HG02973 (cell line): ENCODE measurements at regions not wholly inside any gene's neighbourhood (a gene's known extent, or its start where the extent isn't known, plus 50 kb on each side); places are given as distances from the start of the nearest gene placed in this dataset.
"Not testable (repeated sequence)": the region's sequence is repeated elsewhere in the genome, so short reads cannot be mapped to it uniquely, and the experiment has no call there.

ENCODE experiments used
- ATAC-seq: cut with Tn5 transposase; IDR thresholded peaks from one replicate; pipeline ENCODE4 v1.9.1; 2021; ENCODE audit warnings: moderate library complexity; ENCODE audit not compliant: unreplicated experiment

DNA sequence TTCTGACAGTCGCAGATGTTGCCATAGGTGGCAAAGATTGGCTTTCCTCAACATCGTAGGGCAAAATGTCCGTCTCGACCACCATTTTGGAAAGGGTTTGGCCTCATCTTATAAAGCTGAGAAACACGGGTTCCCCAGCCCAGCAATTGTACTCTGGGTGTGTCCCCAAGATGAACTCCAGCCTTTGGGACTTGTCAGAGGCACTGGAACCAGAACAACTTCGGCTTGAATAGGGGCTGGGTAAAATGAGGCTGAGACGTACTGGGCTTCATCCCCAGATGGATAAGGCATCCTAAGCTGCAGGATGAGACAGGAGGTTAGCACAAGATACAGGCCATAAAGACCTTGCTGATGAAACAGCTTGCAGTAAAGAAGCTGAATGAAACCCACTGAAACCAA lies 151.9 kb downstream of the CRLF2 start:
- ATAC-seq: no peak

DNA sequence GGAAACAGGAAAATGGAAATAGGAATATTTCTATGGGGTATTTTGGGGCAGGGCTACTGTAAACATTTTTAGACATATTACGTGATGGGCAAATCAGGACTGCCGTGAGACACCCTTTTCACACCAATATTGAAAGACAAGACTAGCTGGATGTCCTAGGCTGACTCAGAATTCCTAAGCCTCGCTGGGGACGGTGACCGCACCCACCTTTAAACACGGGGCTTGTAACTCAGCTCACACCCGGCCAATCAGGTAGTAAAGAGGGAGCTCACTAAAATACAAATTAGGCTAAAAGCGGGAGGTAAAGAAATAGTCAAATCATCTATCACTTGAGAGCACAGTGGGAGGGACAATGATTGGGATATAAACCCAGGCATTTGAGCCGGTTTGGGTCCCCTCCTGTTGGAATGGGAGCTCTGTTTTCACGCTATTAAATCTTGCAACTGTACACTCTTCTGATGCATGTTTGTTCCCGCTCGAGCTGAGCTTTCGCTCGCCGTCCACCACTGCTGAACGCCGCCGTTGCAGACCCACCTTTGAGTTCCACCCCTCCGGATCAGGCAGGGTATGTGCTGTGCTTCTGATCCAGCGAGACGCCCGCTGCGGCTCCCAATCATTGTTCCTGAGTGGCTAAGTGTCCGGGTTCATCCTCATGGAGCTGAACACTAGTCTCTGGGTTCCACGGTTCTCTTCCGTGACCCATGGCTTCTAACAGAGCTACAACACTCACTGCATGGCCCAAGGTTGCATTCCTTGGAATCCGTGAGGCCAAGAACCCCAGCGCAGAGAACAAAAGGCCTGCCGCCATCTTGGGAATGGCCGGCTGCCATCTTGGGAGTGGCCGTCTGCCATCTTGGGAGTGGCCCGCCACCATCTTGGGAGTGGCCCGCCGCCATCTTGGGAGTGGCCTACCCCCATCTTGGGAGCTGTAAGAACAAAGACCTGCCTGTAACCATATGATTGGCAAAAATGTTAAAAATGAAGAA lies 152.6 kb downstream of the CRLF2 start:
- ATAC-seq: no peak

DNA sequence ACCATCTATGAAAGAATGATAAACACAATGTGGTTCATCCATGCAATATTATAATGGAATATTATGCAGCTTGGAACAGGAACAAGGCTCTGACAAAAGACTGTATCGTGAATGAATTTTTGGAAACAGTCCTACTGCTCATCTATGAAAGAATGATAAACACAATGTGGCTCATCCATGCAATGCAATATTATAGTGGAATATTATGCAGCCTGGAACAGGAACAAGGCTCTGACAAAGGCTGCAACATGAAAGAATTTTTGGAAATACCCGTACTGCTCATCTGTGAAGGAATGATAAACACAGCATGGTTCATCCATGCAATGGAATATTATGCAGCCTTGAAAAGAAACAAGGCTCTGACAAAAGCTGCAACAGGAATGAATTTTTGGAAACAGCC lies 158.8 kb downstream of the CRLF2 start:
- ATAC-seq: not testable (repeated sequence)

DNA sequence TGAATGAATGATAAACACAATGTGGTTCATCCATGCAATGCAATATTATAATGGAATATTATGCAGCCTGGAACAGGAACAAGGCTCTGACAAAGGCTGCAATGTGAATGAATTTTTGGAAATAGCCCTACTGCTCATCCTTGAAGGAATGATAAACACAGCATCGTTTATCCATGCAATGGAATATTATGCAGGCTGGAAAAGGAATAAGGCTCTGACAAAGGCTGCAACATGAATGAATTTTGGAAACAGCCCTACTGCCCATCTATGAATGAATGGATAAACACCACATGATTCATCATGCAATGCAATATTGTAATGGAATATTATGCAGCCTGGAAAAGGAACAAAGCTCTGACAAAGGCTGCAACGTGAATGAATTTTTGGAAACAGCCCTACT lies 159.4 kb downstream of the CRLF2 start:
- ATAC-seq: no peak

DNA sequence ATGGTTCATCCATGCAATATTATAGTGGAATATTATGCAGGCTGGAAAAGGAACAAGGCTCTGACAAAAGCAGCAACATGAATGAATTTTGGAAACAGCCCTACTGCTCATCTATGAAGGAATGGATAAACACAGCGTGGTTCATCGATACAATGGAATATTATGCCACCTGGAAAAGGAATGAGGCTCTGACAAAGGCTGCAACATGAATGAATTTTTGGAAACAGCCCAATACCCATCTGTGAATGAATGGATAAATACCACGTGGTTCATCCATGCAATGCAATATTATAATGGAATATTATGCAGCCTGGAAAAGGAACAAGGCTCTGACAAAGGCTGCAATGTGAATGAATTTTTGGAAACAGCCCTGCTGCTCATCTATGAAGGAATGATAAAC lies 160.4 kb downstream of the CRLF2 start:
- ATAC-seq: no peak

DNA sequence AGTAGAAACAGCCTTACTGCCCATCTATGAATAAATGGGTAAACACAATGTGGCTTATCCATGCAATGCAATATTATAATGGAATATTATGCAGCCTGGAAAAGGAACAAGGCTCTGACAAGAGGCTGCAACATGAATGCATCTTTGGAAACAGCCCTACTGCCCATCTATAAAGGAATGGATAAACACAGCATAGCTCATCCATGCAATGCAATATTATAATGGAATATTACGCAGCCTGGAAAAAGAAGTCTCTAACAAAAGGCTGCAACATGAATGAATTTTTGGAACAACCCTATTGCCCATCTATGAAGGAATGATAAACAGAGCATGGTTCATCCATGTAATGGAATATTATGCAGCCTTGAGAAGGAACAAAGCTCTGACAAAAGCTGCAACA lies 161.0 kb downstream of the CRLF2 start:
- no peak for ATAC-seq

DNA sequence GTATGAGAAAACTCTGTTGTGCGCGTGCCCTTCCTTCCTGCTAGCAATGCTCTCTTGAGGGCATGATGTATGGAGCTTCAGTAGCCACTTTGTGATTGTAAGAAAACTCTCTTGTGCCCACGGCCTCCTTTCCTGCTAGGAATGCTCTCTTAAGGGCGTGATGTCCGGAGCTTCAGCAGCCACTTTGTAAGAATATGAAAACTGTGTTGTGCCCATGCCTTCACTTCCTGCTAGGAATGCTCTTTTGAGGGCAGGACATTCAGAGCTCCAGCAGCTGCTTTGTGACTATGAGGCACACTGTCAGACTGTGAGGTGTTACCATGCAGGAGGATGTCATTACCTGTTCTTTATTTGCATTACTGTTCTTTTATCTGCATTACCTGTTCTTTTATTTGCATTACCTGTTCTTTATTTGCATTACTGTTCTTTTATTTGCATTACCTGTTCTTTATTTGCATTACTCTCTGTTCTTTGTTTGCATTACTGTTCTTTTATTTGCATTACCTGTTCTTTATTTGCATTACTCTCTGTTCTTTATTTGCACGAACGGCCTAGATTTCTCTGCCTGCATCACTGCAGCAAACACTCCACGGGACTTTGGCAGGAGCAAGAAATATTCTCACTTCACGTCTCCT lies 166.7 kb downstream of the CRLF2 start:
- ATAC-seq: no peak

DNA sequence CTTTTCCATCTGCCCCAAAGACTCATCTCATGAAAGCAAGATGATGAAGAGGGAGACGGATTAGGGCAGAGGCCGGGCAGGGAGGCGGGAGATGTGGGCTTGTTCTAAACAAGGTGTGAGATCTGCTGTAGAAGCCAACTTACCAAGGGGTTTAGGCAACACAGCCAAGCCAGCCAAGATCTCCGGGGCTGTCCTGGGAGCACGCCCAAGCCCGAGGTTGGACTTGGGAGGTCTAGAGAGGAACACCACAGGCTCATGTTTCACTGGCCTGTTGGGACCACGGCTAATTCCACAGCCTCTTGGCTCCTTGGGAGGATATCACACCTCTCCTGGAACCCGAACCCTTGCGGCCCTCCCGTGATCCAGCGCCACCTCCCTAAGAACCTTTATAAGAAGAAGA lies 171.4 kb downstream of the CRLF2 start:
- no peak for ATAC-seq

DNA sequence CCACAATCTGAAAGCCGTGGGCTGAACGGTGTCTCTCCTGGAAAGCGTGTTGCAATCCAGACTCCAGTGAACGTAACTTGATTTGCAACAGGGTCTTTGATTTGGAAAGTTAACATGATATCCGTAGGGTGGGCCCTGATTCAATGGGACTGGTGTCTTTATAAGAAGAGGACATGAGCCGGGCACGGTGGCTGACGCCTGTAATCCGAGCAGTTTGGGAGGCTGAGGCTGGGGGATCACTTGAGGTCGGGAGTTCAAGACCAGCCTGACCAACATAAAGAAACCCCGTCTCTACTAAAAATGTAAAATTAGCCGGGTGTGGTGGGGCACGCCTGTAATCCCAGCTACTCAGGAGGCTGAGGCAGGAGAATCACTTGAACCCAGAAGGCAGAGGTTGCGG lies 176.5 kb downstream of the CRLF2 start:
- ATAC-seq: not testable (repeated sequence)

DNA sequence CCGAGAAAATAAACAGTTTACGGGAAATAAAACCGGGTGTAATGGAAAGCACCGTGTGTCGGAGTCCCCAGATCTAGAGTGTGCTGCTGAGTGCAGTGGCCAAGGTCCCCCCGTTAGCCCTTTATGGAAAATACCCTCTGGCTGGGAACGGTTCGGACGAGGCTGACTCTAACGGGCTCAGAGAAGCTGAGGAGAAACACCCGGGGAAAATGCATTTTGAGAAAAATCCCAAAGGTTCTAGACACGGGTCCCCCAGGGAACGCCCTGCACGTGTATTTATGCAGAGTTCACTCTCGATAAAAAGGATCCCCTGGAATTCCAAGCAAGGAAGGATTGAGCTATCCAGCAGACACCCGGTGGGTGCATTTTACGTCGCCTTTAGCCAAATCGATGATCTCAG lies 177.2 kb downstream of the CRLF2 start:
- no peak for ATAC-seq

DNA sequence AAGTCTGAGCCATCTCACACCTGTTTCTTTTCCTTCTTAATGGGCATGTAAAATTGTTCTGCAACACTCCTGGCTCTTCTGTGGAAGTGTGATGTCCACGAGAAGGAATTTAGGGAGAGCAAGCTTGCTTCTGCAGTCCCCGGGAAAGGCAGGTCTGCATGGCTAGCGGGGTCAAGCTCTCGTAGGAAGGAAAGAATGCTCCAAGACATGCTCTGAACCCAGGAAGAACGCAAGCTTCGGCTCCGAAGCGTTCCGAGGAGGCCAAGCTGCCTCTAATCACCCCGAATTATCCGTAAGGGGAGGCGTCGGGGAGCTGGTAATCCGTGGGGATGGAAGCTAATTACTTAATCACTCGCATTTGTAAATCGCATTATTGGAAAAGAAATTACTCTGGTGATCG lies 177.7 kb downstream of the CRLF2 start:
- ATAC-seq: no peak

DNA sequence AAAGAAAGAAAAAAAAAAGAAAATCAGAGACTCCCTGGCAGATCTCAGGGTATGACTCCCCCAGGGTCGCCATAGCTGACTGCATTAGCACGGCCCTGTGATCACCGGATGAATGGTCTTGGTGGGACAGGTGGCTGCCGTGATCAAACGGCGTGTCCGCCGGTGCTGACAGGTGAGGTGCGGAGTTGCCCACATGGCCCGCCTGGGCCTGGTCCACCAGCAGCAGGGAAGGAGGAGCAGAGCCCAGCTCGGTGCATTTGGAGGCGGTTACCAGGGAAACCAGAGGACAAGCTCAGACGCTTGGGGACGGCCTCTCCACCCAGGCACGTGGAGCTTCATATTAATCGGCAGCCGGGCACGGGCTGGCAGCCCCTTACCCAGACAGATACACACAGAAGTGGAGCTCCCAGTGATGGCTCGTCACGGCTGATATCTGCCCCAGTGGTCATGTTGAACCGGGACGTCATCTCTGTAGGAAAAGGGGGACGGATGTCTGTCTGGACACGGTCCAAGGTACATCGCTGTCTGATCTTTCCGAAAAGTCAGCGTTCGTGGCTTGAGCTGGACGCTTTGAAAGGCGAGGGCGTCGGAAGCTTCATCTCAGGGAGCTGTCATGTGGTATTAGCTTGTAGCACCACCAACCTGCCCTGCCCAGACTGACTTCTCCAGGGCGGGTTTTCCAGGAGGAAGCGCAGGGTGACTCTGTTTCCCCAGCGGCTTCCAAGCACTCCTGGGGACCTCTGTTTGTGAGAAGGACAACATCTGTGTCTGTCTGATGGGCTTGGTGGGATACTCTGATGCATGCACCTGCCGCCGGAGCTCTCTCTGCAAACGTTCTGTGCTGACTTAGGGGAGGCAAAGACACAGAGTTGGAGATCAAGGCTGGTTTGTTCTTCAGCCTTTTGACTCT lies 180.7 kb downstream of the CRLF2 start:
- no peak for ATAC-seq

DNA sequence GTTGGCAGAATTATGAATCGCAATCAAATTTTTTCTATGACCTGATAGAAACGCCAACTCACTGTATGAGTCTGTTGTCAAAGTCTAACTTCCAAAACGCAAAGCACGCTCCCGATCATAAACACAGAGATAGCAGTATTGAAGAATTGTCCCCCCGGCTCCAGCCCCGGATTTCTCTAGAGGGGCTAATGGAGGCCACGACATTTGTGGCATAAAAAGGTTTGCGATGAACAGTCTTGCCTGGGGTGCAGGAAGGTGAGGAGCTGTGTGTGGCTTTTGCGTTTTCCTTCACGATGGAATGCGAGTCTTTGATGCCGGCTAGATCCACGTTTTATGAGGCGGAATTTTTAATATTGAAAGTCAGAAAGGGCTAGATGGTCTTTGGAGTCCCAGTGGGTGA lies 183.0 kb downstream of the CRLF2 start:
- no peak for ATAC-seq

DNA sequence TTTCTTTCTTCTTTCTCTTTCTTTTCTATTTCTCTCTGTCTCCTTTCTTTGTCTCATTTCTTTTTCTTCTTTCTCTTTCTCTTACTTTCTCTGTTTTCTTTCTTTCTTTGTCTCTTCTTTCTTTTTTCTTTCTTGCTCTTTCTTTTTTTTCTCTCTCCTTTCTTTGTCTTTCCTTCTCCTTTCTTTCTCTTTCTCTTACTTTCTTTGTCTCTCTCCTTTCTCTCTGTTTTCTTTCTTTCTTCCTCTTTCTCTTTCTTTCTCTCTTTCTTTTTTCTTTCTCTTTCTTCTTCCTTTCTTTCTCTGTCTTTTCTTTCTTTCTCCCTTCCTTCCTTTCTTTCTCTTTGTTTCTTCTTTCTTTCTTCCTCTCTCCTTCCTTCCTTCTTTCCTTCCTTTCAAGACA lies 184.8 kb downstream of the CRLF2 start:
- ATAC-seq: no peak

DNA sequence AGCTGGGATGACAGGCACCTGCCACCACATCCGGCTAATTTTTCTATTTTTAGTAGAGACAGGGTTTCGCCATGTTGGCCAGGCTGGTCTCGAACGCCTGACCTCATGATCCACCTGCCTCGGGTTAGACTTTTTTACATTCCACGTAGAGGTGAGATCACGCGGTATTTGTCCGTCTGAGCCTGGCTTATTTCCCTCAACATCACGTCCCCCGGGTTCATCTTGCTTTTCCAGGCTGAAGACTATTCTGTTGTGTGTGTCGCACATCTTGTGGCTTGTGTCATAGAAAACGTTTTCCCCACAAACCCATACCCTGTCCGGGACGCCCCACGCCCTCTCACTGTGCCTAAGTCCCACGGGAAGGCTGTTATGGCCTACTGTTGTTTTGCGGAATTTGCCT lies 185.3 kb downstream of the CRLF2 start:
- ATAC-seq: peak; percentile 44

DNA sequence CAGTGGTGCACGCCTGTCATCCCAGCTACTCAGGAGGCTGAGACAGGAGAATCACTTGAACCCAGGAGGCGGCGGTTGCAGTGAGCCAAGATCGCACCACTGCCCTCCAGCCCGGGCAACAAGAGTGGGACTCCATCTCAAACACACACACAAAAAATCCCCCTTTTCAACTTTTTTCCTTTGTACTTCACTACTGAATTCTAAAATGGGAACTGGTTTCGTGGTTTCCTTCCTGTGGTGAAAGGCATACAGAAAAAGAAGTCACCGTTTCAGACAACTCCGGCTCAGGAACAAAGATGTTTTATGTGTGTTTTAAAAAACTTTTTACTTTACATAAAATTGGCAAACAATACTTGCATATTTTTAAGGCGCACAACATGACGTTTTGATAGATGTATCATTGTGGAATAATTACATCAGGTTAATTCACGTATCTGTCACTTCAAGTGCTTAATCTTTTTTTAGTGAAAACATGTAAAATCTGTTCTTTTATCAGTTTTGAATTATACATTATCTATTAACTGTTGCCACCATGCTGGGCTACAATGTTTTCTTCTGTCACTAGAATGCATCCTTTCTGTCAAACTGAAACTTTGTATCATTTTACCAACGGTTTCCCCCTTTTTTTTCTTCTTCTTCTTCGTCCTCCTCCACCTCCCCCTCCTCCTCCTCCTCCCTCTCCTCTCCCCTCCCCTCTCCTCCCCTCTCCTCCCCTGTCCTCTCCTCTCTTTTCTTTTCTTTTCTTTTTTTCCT lies 186.0 kb downstream of the CRLF2 start:
- peak; percentile 62 for ATAC-seq

DNA sequence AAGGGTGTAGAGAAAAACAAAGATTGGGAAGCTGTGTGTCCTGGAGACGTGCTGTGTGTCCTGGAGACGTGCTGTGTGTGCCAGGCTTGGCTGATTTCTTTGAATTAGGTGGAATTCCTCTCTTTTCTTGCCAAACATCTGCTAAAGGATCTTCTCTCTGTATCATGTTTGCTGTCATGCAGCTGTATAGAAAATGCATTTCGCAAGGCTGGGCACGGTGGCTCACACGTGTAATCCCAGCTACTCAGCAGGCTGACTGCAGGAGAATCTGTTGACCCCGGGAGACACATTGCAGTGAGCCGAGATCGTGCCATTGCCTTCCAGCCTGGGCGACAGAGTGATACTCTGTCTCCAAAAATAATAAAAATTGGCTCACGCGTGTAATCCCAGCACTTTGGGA lies 187.0 kb downstream of the CRLF2 start:
- no peak for ATAC-seq

DNA sequence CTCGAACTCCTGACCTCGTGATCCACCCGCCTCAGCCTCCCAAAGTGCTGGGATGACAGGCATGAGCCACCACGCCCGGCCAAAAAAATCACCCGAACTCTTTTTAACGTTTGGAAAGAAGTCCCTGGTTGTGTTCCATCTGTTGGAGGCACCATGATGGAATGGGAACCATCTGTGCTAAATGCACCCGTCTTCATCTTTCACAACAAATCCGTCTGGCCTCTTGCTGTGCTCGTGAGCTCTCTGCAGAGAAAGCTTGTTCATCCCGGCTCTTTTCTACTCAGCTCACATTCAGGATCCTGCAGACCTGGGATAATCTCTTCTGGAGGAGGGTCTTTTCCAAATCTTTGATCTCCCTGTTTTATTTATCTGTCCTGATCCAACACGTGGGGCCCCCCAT lies 188.8 kb downstream of the CRLF2 start:
- ATAC-seq: no peak

DNA sequence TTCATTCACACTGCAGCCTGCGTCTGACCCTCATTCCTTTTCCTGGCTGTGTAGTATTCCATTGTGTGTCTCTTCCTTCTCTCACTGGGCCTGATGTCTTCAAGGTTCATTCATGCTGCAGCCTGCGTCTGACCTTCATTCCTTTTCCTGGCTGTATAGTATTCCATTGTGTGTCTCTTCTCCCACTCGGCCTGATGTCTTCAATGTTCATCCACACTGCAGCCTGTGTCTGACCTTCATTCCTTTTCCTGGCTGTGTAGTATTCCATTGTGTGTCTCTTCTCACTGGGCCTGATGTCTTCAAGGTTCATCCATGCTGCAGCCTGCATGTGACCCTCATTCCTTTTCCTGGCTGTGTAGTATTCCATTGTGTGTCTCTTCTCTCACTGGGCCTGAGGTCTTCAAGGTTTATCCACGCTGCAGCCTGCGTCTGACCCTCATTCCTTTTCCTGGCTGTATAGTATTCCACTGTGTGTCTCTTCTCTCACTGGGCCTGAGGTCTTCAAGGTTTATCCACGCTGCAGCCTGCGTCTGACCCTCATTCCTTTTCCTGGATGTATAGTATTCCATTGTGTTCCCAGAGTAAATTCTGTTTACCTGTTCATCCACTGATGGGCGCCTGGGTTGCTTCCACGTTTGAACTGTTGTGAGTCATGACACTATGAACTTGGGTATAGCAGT lies 191.0 kb downstream of the CRLF2 start:
- not testable (repeated sequence) for ATAC-seq

DNA sequence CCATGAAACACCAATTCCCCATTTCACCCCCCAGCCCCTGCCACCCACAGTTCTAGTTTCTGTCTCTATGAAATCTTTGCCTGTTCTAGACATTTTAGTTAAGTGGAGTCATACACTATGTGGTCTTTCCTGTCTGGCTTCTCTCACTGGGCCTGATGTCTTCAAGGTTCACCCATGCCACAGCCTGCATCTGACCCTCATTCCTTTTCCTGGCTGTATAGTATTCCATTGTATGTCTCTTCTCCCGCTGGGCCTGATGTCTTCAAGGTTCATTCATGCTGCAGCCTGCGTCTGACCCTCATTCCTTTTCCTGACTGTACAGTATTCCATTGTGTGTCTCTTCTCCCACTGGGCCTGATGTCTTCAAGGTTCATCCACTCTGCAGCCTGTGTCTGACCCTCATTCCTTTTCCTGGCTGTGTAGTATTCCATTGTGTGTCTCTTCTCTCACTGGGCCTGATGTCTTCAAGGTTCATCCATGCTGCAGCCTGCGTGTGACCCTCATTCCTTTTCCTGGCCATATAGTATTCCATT lies 191.7 kb downstream of the CRLF2 start:
- no peak for ATAC-seq
